ENCODE measurements at regions not wholly inside any gene's neighbourhood (a gene's known extent, or its start where the extent isn't known, plus 50 kb on each side); places are given as distances from the start of the nearest gene placed in this dataset.

GRCh38 chr13:84192125-84192524 lies 309.9 kb upstream of the SLITRK1 start:
- Histone ChIP-seq H3K9ac (ENCODE audit: low read depth, low read length) (no peak overlapping the region), H2BK120ac (ENCODE audit: low read depth, low read length) (no peak overlapping the region), H2BK15ac (ENCODE audit: low read depth, low read length) (no peak overlapping the region), H3K4me2 (ENCODE audit: low read depth, low read length) (no peak overlapping the region), H3K4me1 (ENCODE audit: control insufficient read depth, insufficient read depth, low read length) (no peaks in the 10 kb centered on the region), H2BK5ac (ENCODE audit: low read depth, low read length, poor library complexity, severe bottlenecking) (no peak overlapping the region), H2AK5ac (ENCODE audit: low read depth, low read length) (no peak overlapping the region), H3K36me3 (ENCODE audit: control insufficient read depth, insufficient read depth, low read length) (no peaks in the 10 kb centered on the region), H3K14ac (replicated peaks; ENCODE audit: low read depth, low read length) (no peak overlapping the region), H2AFZ (replicated peaks; ENCODE audit: low read length, poor library complexity) (no peak overlapping the region), H3K4ac (ENCODE audit: low read depth, low read length) (no peak overlapping the region), H3K27me3 (ENCODE audit: control insufficient read depth, insufficient read depth, low read length) (no peaks in the 10 kb centered on the region), H3K9me3 (ENCODE audit: control insufficient read depth, insufficient read depth, low read length) (peaks cover 3% of the 10 kb centered on the region), H2BK20ac (ENCODE audit: low read depth, low read length) (no peak overlapping the region), H4K5ac (ENCODE audit: low read depth, low read length) (no peak overlapping the region), H3K9me1 (ENCODE audit: insufficient read depth, low read length) (no peaks in the 10 kb centered on the region), H4K20me1 (ENCODE audit: insufficient read depth, low read length) (no peaks in the 10 kb centered on the region), H3K27ac (ENCODE audit: insufficient read depth, low read length) (no peak overlapping the region), H4K91ac (ENCODE audit: insufficient read depth, low read depth, low read length) (no peak overlapping the region), H3K4me3 (ENCODE audit: insufficient read depth, low read depth, low read length) (no peak overlapping the region), H3K18ac (ENCODE audit: low read depth, low read length) (no peak overlapping the region), H3K23ac (ENCODE audit: low read depth, low read length) (no peak overlapping the region), H3K79me1 (ENCODE audit: low read depth in 1 of 2, low read length in 2 of 2) (no peaks in the 10 kb centered on the region), H2AK9ac (replicated peaks; ENCODE audit: low read depth, low read length, poor library complexity) (no peak overlapping the region), H3K56ac (ENCODE audit: extremely low read depth, insufficient read depth, low read length) (no peak overlapping the region), H4K8ac (ENCODE audit: low read depth in 2 of 2, low read length in 2 of 2) (no peak overlapping the region)
- peak; percentile 76 for DNase-seq
- TF ChIP-seq CEBPB (IDR thresholded peaks at IDR 0.05; ENCODE audit: low read depth, low read length) (peak; percentile 66; the same call in 1 of the 2 replicates), BHLHE40 (IDR thresholded peaks at IDR 0.05; ENCODE audit: low read depth, low read length) (no peak), FOS (IDR thresholded peaks at IDR 0.05; ENCODE audit: low read depth, low read length) (peak; percentile 24; the same call in 1 of the 2 replicates)
- ChIA-PET CTCF (interaction anchor here (0.6 kb wide), 1 partner anchor 16 kb away, joined by 4 read pairs; no protein-coding TSS in a partner anchor), POLR2A (ENCODE audit: unreplicated experiment) (no interaction called here)
- dilution Hi-C loops (cut with HindIII; ENCODE audit: low sequenced_read_pairs, unreplicated experiment) (no loop called here), intact Hi-C loops (cut with micrococcal nuclease) (no loop called here), in situ Hi-C loops (cut with MboI; ENCODE audit: low sequenced_read_pairs) (no loop called here)
- WGBS, 2 experiments (ENCODE audit: extremely low coverage in 2 of 2, insufficient read length in 1 of 2), result 41% methylated on average over 3 of the region's 3 CpGs; no CpG with 5 or more reads in 1 of the 2 experiments
- no TSS peak for BruUV-seq (replicated peaks)
- peak; percentile 61; the same call in 1 of the 2 replicates for ATAC-seq (ENCODE audit: low read depth)

Measured in IMR-90 (cell line).